Endothelial cell (in vitro differentiated cells): ENCODE measurements at regions not wholly inside any gene's neighbourhood (a gene's known extent, or its start where the extent isn't known, plus 50 kb on each side); places are given as distances from the start of the nearest gene placed in this dataset.
"Not testable (repeated sequence)": the region's sequence is repeated elsewhere in the genome, so short reads cannot be mapped to it uniquely, and the experiment has no call there.

Experiments used
- DNase-seq: peaks from one replicate; pipeline ENCODE4 v3.0.0; 2021; ENCODE audit warnings: low spot score
- H3K27ac Mint-ChIP-seq: one replicate; pipeline ENCODE4 v1.8.0; 2021; ENCODE audit warnings: mixed read lengths, inconsistent platforms; ENCODE audit not compliant: unreplicated experiment
- H3K27me3 Mint-ChIP-seq: one replicate; pipeline ENCODE4 v1.8.0; 2021; ENCODE audit warnings: mild to moderate bottlenecking, moderate library complexity, mixed read lengths, inconsistent platforms; ENCODE audit not compliant: unreplicated experiment
- H3K36me3 Mint-ChIP-seq: one replicate; pipeline ENCODE4 v1.8.0; 2021; ENCODE audit warnings: mild to moderate bottlenecking, low read depth, mixed read lengths, inconsistent platforms; ENCODE audit not compliant: unreplicated experiment
- H3K4me1 Mint-ChIP-seq: one replicate; pipeline ENCODE4 v1.8.0; 2021; ENCODE audit warnings: mild to moderate bottlenecking, mixed read lengths, inconsistent platforms; ENCODE audit not compliant: unreplicated experiment
- H3K4me3 Mint-ChIP-seq: one replicate; pipeline ENCODE4 v1.8.0; 2021; ENCODE audit warnings: mild to moderate bottlenecking, mixed read lengths, inconsistent platforms; ENCODE audit not compliant: unreplicated experiment
- H3K9me3 Mint-ChIP-seq: one replicate; pipeline ENCODE4 v1.8.0; 2021; ENCODE audit warnings: mixed read lengths, inconsistent platforms; ENCODE audit not compliant: unreplicated experiment
- CTCF ChIP-seq: fragments of 200-600 bp; sonication (generic); IDR thresholded peaks from one replicate; pipeline ENCODE4 v1.5.0; 2021; ENCODE audit warnings: antibody characterized with exemption; ENCODE audit not compliant: unreplicated experiment

- DNase-seq = no peak
- no peak for TF ChIP-seq CTCF
- no peaks in the 10 kb centered on the region for H3K27me3 Mint-ChIP-seq
- no peak overlapping the region for H3K4me3 Mint-ChIP-seq
- no peaks in the 10 kb centered on the region for H3K9me3 Mint-ChIP-seq
- H3K4me1 Mint-ChIP-seq = peaks cover 9% of the 10 kb centered on the region
- no peak overlapping the region for H3K27ac Mint-ChIP-seq
- no peaks in the 10 kb centered on the region for H3K36me3 Mint-ChIP-seq
These were observed 143.3 kb downstream of the PRL start for GRCh38 chr6:22153384-22154158.

DNA sequence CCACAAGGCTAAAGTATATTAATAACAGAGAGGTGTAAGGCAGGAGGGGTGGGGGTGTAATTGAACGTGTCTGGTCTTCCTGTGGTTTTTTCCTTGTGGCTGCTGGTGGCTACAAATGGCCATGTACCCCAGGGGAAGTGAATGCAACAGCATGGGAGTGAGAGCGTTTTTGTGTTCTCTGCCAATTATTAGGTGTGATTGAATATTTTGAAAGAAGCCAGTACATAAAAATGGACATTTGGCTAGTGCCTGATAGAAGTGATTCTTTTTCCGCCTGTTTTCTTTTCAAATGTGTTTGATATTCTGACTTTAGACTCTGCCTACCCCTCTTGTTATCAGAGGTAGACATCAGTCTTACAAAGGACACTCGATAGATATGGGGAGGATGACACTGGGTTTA lies 141.3 kb downstream of the PRL start:
- Mint-ChIP-seq H3K27ac (no peak overlapping the region), H3K27me3 (no peaks in the 10 kb centered on the region), H3K36me3 (peaks cover 9% of the 10 kb centered on the region), H3K4me1 (peaks cover 3% of the 10 kb centered on the region), H3K9me3 (no peaks in the 10 kb centered on the region), H3K4me3 (no peak overlapping the region)
- no peak for TF ChIP-seq CTCF
- DNase-seq = no peak

GRCh38 chr6:22157233-22157632 lies 139.6 kb downstream of the PRL start:
- H3K4me1 Mint-ChIP-seq = peaks cover 3% of the 10 kb centered on the region
- H3K4me3 Mint-ChIP-seq = no peak overlapping the region
- TF ChIP-seq CTCF = no peak
- no peak overlapping the region for H3K27ac Mint-ChIP-seq
- DNase-seq = no peak
- no peaks in the 10 kb centered on the region for H3K9me3 Mint-ChIP-seq
- no peaks in the 10 kb centered on the region for H3K27me3 Mint-ChIP-seq
- H3K36me3 Mint-ChIP-seq = peaks cover 13% of the 10 kb centered on the region

GRCh38 chr6:22164236-22164635 lies 132.6 kb downstream of the PRL start:
- Mint-ChIP-seq H3K27me3 (no peaks in the 10 kb centered on the region), H3K4me3 (no peak overlapping the region), H3K9me3 (no peaks in the 10 kb centered on the region), H3K36me3 (peaks cover 14% of the 10 kb centered on the region), H3K27ac (no peak overlapping the region), H3K4me1 (no peaks in the 10 kb centered on the region)
- no peak for TF ChIP-seq CTCF
- no peak for DNase-seq

DNA sequence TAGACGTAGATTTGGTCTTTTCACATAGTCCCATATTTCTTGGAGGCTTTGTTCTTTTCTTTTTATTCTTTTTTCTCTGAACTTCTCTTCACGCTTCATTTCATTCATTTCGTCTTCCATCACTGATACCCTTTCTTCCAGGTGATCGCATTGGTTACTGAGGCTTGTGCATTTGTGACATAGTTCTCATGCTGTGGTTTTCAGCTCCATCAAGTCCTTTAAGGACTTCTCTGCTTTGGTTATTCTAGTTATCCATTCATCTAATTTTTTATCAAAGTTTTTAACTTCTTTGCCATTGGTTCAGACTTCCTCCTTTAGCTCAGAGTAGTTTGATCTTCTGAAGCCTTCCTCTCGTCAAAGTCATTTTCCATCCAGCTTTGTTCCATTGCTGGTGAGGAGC lies 125.8 kb downstream of the PRL start:
- not testable (repeated sequence) for H3K4me1 Mint-ChIP-seq, H3K27ac Mint-ChIP-seq, DNase-seq, H3K4me3 Mint-ChIP-seq, H3K27me3 Mint-ChIP-seq
- peaks cover 47% of the 10 kb centered on the region for H3K36me3 Mint-ChIP-seq
- peaks cover 35% of the 10 kb centered on the region for H3K9me3 Mint-ChIP-seq

DNA sequence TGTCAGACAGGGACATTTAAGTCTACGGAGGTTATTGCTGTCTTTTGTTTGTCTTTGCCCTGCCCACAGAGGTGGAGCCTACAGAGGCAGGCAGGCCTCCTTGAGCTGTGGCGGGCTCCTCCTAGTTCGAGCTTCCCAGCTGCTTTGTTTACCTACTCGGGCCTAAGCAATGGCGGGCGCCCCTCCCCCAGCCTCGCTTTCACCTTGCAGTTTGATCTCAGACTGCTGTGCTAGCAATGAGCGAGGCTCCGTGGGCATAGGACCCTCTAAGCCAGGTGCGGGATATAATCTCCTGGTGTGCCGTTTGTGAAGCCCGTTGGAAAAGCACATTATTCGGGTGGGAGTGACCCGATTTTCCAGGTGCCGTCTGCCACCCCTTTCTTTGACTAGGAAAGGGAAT lies 125.0 kb downstream of the PRL start:
- DNase-seq, H3K27me3 Mint-ChIP-seq, H3K27ac Mint-ChIP-seq, H3K4me3 Mint-ChIP-seq, H3K4me1 Mint-ChIP-seq: not testable (repeated sequence)
- H3K36me3 Mint-ChIP-seq = peaks cover 47% of the 10 kb centered on the region
- peaks cover 35% of the 10 kb centered on the region for H3K9me3 Mint-ChIP-seq
